H9 (cell line): ENCODE measurements at regions not wholly inside any gene's neighbourhood (a gene's known extent, or its start where the extent isn't known, plus 50 kb on each side); places are given as distances from the start of the nearest gene placed in this dataset.

ENCODE experiments used
- DNase-seq: peaks from one replicate; pipeline ENCODE4 v3.0.0-alpha.2; 2017
- H2AFZ ChIP-seq: one replicate; pipeline ENCODE4 v1.6.1; 2013; ENCODE audit warnings: mild to moderate bottlenecking, low read length, control low read depth, moderate library complexity
- H2AK5ac ChIP-seq: 2 replicates; pipeline ENCODE4 v1.6.1; 2013; ENCODE audit warnings: low read length, control low read depth, mixed read lengths; ENCODE audit not compliant: insufficient read length
- H2BK120ac ChIP-seq: one replicate; pipeline ENCODE4 v1.6.1; 2013; ENCODE audit warnings: low read depth, mild to moderate bottlenecking, low read length, control low read depth, inconsistent platforms; ENCODE audit not compliant: poor library complexity, severe bottlenecking
- H2BK12ac ChIP-seq: 2 replicates; pipeline ENCODE4 v1.6.1; 2013; ENCODE audit warnings: low read length, control low read depth, mixed read lengths, low read depth; ENCODE audit not compliant: insufficient read length
- H2BK15ac ChIP-seq: 2 replicates; pipeline ENCODE4 v1.6.1; 2013; ENCODE audit warnings: low read depth, low read length, control low read depth
- H2BK20ac ChIP-seq: one replicate; pipeline ENCODE4 v1.6.1; 2013; ENCODE audit warnings: low read depth, mild to moderate bottlenecking, low read length, control low read depth, inconsistent platforms; ENCODE audit not compliant: poor library complexity, severe bottlenecking
- H2BK5ac ChIP-seq: 2 replicates; pipeline ENCODE4 v1.6.1; 2013; ENCODE audit warnings: low read length, control low read depth, mixed read lengths; ENCODE audit not compliant: insufficient read length
- H3K14ac ChIP-seq: 2 replicates; pipeline ENCODE4 v1.6.1; 2013; ENCODE audit warnings: low read length, control low read depth; ENCODE audit not compliant: insufficient read depth
- H3K18ac ChIP-seq: 2 replicates; pipeline ENCODE4 v1.6.1; 2013; ENCODE audit warnings: low read depth, mild to moderate bottlenecking, mixed read lengths, low read length, control low read depth; ENCODE audit not compliant: insufficient read length
- H3K23ac ChIP-seq: 2 replicates; pipeline ENCODE4 v1.6.1; 2013; ENCODE audit warnings: low read length, control low read depth, mixed read lengths, low read depth; ENCODE audit not compliant: insufficient read length
- H3K23me2 ChIP-seq: 2 replicates; pipeline ENCODE4 v1.6.1; 2013; ENCODE audit warnings: low read depth, mild to moderate bottlenecking, mixed read lengths, low read length, control low read depth; ENCODE audit not compliant: insufficient read length, poor library complexity, severe bottlenecking
- H3K27ac ChIP-seq: 2 replicates; pipeline ENCODE4 v1.5.1; 2013; ENCODE audit warnings: low read length, control low read depth, mixed read lengths, low read depth; ENCODE audit not compliant: insufficient read length
- H3K27me3 ChIP-seq: 2 replicates; pipeline ENCODE4 v1.6.1; 2013; ENCODE audit warnings: low read length, control low read depth, inconsistent platforms; ENCODE audit not compliant: insufficient read depth
- H3K4ac ChIP-seq: 2 replicates; pipeline ENCODE4 v1.6.1; 2013; ENCODE audit warnings: low read depth, mild to moderate bottlenecking, control low read depth, inconsistent platforms, low read length, moderate library complexity
- H3K4me1 ChIP-seq: 2 replicates; pipeline ENCODE4 v1.6.1; 2013; ENCODE audit warnings: low read length, control low read depth, inconsistent platforms; ENCODE audit not compliant: insufficient read depth
- H3K4me2 ChIP-seq: 2 replicates; pipeline ENCODE4 v1.6.1; 2013; ENCODE audit warnings: low read length, control low read depth, mixed read lengths; ENCODE audit not compliant: insufficient read length, insufficient read depth
- H3K56ac ChIP-seq: 2 replicates; pipeline ENCODE4 v1.6.1; 2013; ENCODE audit warnings: low read depth, mild to moderate bottlenecking, mixed read lengths, low read length, control low read depth; ENCODE audit not compliant: insufficient read length
- H3K79me1 ChIP-seq: 2 replicates; pipeline ENCODE4 v1.6.1; 2013; ENCODE audit warnings: low read depth, mild to moderate bottlenecking, moderate library complexity, low read length, control low read depth, inconsistent platforms; ENCODE audit not compliant: insufficient read depth, poor library complexity, severe bottlenecking
- H3K79me2 ChIP-seq: 2 replicates; pipeline ENCODE4 v1.6.1; 2013; ENCODE audit warnings: low read length, control low read depth, inconsistent platforms; ENCODE audit not compliant: insufficient read depth
- H3K9ac ChIP-seq: 2 replicates; pipeline ENCODE4 v1.6.1; 2013; ENCODE audit warnings: low read length, control low read depth, mixed read lengths; ENCODE audit not compliant: insufficient read length; ENCODE audit errors: extremely low read depth
- H3K9me3 ChIP-seq: one replicate; pipeline ENCODE4 v1.6.1; 2013; ENCODE audit warnings: low read depth, low read length, inconsistent platforms; ENCODE audit not compliant: control insufficient read depth
- H3T11ph ChIP-seq: one replicate; pipeline ENCODE4 v1.6.1; 2013; ENCODE audit warnings: mild to moderate bottlenecking, low read length, control low read depth, inconsistent platforms
- H4K20me1 ChIP-seq: one replicate; pipeline ENCODE4 v1.6.1; 2013; ENCODE audit not compliant: control insufficient read depth, insufficient read length, insufficient read depth
- H4K5ac ChIP-seq: 2 replicates; pipeline ENCODE4 v1.6.1; 2013; ENCODE audit warnings: low read depth, mild to moderate bottlenecking, mixed read lengths, low read length, control low read depth; ENCODE audit not compliant: insufficient read length
- H4K8ac ChIP-seq: replicated peaks from 2 replicates; pipeline ENCODE4 v1.6.1; 2013; ENCODE audit warnings: low read length, control low read depth, mixed read lengths, low read depth; ENCODE audit not compliant: insufficient read length
- H4K91ac ChIP-seq: 2 replicates; pipeline ENCODE4 v1.6.1; 2013; ENCODE audit warnings: low read depth, mild to moderate bottlenecking, moderate library complexity, mixed read lengths, low read length, control low read depth; ENCODE audit not compliant: insufficient read length
- H3K27ac Mint-ChIP-seq, 3 experiments: 2 replicates in 2 of 3; 3 replicates in 1 of 3; pipeline ENCODE4 v1.8.0; 2020 to 2021; ENCODE audit warnings: mixed read lengths in 3 of 3, mild to moderate bottlenecking in 1 of 3, moderate library complexity in 1 of 3
- H3K27me3 Mint-ChIP-seq: 2 replicates; pipeline ENCODE4 v1.8.0; 2021; ENCODE audit warnings: low read depth, mild to moderate bottlenecking, moderate library complexity, mixed read lengths
- H3K36me3 Mint-ChIP-seq, 3 experiments: 2 replicates in 2 of 3; 3 replicates in 1 of 3; pipeline ENCODE4 v1.8.0; 2020 to 2021; ENCODE audit warnings: low read depth in 3 of 3, mixed read lengths in 3 of 3; ENCODE audit not compliant: insufficient read depth in 1 of 3
- H3K4me1 Mint-ChIP-seq, 2 experiments: 2 replicates each; pipeline ENCODE4 v1.8.0; 2020; ENCODE audit warnings: mixed read lengths in 2 of 2
- H3K4me3 Mint-ChIP-seq, 2 experiments: 2 replicates in 1 of 2; 3 replicates in 1 of 2; pipeline ENCODE4 v1.8.0; 2020 to 2021; ENCODE audit warnings: mild to moderate bottlenecking in 2 of 2, mixed read lengths in 2 of 2, moderate library complexity in 1 of 2
- H3K9me3 Mint-ChIP-seq, 2 experiments: 2 replicates in 1 of 2; 3 replicates in 1 of 2; pipeline ENCODE4 v1.8.0; 2020; ENCODE audit warnings: mild to moderate bottlenecking in 2 of 2, mixed read lengths in 2 of 2, moderate library complexity in 1 of 2
- CTCF ChIP-seq: fragments of 200-600 bp; sonication (generic); conservative IDR thresholded peaks from 3 replicates; pipeline ENCODE4 v1.8.0; 2021; ENCODE audit warnings: antibody characterized with exemption, mild to moderate bottlenecking
- WGBS: extraction: QIAGEN DNeasy Blood & Tissue Kit; methylation state at CpG from one replicate; pipeline ENCODE4 v1.1.7; 2013; ENCODE audit warnings: missing lambda C conversion rate, low lambda C conversion rate, mixed read lengths; ENCODE audit not compliant: insufficient read length; ENCODE audit errors: extremely low coverage; 5-methylcytosine and 5-hydroxymethylcytosine counted together

- H2BK120ac ChIP-seq: no peak overlapping the region
- no peak overlapping the region for H3K18ac ChIP-seq
- no peaks in the 10 kb centered on the region for H3K9me3 ChIP-seq
- Mint-ChIP-seq H3K36me3 (no peaks in the 10 kb centered on the region), H3K4me3 (no peak overlapping the region), H3K4me1 (peaks cover 3 to 6% of the 10 kb centered on the region in 2 experiments; a peak in 3 of 4 replicates), H3K9me3 (no peaks in the 10 kb centered on the region), H3K27me3 (peaks cover 36% of the 10 kb centered on the region), H3K27ac (no peak overlapping the region)
- no peaks in the 10 kb centered on the region for H4K20me1 ChIP-seq
- no CpG with 5 or more reads among the region's 4 CpGs for WGBS
- H3K4me1 ChIP-seq: no peaks in the 10 kb centered on the region
- no peak overlapping the region for H3T11ph ChIP-seq
- H3K23me2 ChIP-seq: no peaks in the 10 kb centered on the region
- no peak overlapping the region for H2BK5ac ChIP-seq
- H3K14ac ChIP-seq: no peak overlapping the region
- no peak overlapping the region for H4K8ac ChIP-seq
- DNase-seq: no peak
- TF ChIP-seq CTCF: no peak
- no peaks in the 10 kb centered on the region; the same call in 1 of the 2 replicates for H3K27me3 ChIP-seq
- H2AFZ ChIP-seq: no peak overlapping the region
- H3K79me2 ChIP-seq: no peaks in the 10 kb centered on the region
- H3K4ac ChIP-seq: no peak overlapping the region
- H2BK12ac ChIP-seq: no peak overlapping the region
- H2BK20ac ChIP-seq: no peak overlapping the region
- H3K27ac ChIP-seq: no peak overlapping the region
- no peak overlapping the region for H3K56ac ChIP-seq
- no peak overlapping the region for H4K5ac ChIP-seq
- H3K23ac ChIP-seq: no peak overlapping the region
- no peak overlapping the region for H3K9ac ChIP-seq
- H3K79me1 ChIP-seq: no peaks in the 10 kb centered on the region
- no peak overlapping the region for H3K4me2 ChIP-seq
- no peak overlapping the region for H4K91ac ChIP-seq
- H2AK5ac ChIP-seq: no peak overlapping the region
- no peak overlapping the region for H2BK15ac ChIP-seq
Measured at GRCh38 chr6:2447318-2447920, 202.0 kb upstream of the GMDS start.
